Fibroblast of villous mesenchyme (primary cell): ENCODE measurements at regions not wholly inside any gene's neighbourhood (a gene's known extent, or its start where the extent isn't known, plus 50 kb on each side); places are given as distances from the start of the nearest gene placed in this dataset.

Experiments
- DNase-seq: peaks from one replicate; pipeline ENCODE4 v3.0.0-alpha.2; 2010; ENCODE audit warnings: low read depth
- H3K4me3 ChIP-seq: 2 replicates; pipeline ENCODE4 v1.5.1; 2011; ENCODE audit warnings: low read depth, mild to moderate bottlenecking, low read length
- CTCF ChIP-seq: IDR thresholded peaks from 2 replicates; pipeline ENCODE4 v1.5.1; 2012; ENCODE audit warnings: low read depth, mild to moderate bottlenecking, low read length; ENCODE audit not compliant: insufficient read depth

GRCh38 chr5:173672166-173672565 lies 55.7 kb upstream of the BOD1 start:
- no peak for TF ChIP-seq CTCF
- no peak for DNase-seq
- no peak overlapping the region for H3K4me3 ChIP-seq

- no peak overlapping the region for H3K4me3 ChIP-seq
- TF ChIP-seq CTCF, result no peak
- no peak for DNase-seq
These were observed 56.4 kb upstream of the BOD1 start for GRCh38 chr5:173672891-173673290.

GRCh38 chr5:173673295-173674101 lies 57.0 kb upstream of the BOD1 start:
- TF ChIP-seq CTCF, result no peak
- no peak for DNase-seq

GRCh38 chr5:173675287-173675996 lies 59.0 kb upstream of the BOD1 start:
- DNase-seq, result no peak
- TF ChIP-seq CTCF, result no peak
- no peak overlapping the region for H3K4me3 ChIP-seq

More at GRCh38 chr5:173673295-173674101, 57.0 kb upstream of the BOD1 start:
- no peak overlapping the region for H3K4me3 ChIP-seq

- no peak for TF ChIP-seq CTCF
- no peak for DNase-seq
- H3K4me3 ChIP-seq, result no peak overlapping the region
These were observed 59.9 kb upstream of the BOD1 start for GRCh38 chr5:173676375-173676774.

- no peak overlapping the region for H3K4me3 ChIP-seq
- TF ChIP-seq CTCF, result no peak
- no peak for DNase-seq
These were observed 60.7 kb upstream of the BOD1 start for GRCh38 chr5:173677125-173677672.
